GM13977 (cell line): ENCODE measurements at regions not wholly inside any gene's neighbourhood (a gene's known extent, or its start where the extent isn't known, plus 50 kb on each side); places are given as distances from the start of the nearest gene placed in this dataset.

Experiments
- DNase-seq: peaks from one replicate; pipeline ENCODE4 v3.0.0; 2012; ENCODE audit warnings: low spot score
- in situ Hi-C: fragments of 300-500 bp; cut with MboI; formaldehyde crosslinking; loops from one replicate; pipeline ENCODE4 v1.12.0; 2022; ENCODE audit warnings: low sequenced_read_pairs, low pct_unique_long_range_greater_than_20kb, mixed read lengths, inconsistent platforms; ENCODE audit not compliant: unreplicated experiment
- TF ChIP-seq, protein P1 (sequence below): IDR thresholded peaks from 2 replicates; pipeline ENCODE4 v1.5.1; 2012; ENCODE audit warnings: mild to moderate bottlenecking, control low read depth; ENCODE audit not compliant: insufficient read depth; ENCODE audit errors: extremely low read depth, missing control alignments

DNA sequence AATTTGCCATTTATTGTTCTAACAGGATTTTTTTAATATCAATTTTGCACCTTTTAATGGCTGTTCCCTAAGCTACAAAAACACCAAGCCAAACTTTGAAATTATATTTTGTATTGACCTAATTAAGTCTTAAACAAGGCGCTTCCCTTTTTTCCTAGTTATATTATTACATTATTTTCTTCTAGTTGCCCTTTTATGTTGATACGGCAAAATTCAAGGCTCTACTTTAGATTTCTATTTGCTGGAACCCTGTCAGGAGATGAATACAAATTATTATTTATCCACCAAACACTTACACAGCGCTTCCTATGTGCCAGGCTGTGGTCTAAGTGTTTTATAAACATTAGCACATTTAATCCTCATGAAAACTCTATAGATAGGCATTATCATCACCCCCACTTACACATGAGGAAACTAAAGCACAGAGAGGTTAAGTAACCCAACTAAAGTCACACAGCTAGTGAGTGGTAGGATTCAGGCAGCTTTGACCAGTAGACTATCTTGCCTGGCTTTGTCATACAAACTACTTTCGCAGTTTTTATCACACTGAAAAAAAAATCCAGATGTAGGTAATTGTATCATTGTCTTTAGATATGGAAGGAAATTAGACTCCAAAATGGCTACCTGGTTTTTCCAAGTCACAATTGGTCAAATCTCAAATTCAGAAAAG lies 456.5 kb downstream of the STK39 start:
- TF ChIP-seq, protein P1, sequence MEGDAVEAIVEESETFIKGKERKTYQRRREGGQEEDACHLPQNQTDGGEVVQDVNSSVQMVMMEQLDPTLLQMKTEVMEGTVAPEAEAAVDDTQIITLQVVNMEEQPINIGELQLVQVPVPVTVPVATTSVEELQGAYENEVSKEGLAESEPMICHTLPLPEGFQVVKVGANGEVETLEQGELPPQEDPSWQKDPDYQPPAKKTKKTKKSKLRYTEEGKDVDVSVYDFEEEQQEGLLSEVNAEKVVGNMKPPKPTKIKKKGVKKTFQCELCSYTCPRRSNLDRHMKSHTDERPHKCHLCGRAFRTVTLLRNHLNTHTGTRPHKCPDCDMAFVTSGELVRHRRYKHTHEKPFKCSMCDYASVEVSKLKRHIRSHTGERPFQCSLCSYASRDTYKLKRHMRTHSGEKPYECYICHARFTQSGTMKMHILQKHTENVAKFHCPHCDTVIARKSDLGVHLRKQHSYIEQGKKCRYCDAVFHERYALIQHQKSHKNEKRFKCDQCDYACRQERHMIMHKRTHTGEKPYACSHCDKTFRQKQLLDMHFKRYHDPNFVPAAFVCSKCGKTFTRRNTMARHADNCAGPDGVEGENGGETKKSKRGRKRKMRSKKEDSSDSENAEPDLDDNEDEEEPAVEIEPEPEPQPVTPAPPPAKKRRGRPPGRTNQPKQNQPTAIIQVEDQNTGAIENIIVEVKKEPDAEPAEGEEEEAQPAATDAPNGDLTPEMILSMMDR: no peak
- in situ Hi-C loops: no loop called here

DNA sequence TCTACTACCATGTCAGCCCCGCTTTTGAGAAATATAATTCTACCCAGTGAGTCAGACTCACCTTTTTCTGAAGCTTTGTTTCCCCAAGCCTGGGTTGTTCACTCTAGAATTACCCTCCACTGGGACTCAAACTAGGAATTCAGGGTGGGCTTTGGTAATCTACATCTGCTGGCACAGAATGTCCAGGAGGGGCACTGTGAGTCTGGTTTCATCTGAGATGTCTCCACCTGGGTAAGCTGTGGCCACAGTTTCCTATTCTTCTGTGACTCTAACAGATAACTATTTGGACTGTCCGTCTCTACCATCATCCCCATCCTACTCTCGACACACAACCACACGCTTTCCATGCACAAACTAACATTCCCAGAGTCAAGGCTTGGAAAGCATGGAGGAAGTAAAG lies 457.2 kb downstream of the STK39 start:
- in situ Hi-C loops: no loop called here
- no peak for DNase-seq

More for the DNA sequence above, 456.5 kb downstream of the STK39 start:
- no peak for DNase-seq

DNA sequence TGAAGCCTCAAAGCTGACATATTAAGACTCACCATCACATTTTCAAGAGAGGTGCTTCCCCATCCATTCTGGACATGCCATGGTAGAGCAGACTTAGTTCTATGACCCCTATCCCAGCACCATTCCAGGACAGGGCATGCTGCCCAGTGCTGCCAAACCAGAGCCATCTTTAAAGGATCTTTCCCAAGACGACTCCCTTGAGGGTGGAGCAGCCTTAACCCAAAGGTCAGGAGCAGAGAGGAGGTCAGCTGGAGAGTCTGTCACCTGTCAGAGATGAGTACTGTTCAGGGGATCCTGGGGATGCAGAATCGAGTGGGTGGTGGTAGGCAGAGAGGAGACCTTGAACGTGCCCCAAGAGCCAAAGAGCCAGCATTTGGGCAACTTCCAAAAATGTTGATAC lies 459.8 kb downstream of the STK39 start:
- TF ChIP-seq, protein P1: no peak
- no peak for DNase-seq
- in situ Hi-C loops: no loop called here

More for the DNA sequence above, 457.2 kb downstream of the STK39 start:
- TF ChIP-seq, protein P1: no peak

DNA sequence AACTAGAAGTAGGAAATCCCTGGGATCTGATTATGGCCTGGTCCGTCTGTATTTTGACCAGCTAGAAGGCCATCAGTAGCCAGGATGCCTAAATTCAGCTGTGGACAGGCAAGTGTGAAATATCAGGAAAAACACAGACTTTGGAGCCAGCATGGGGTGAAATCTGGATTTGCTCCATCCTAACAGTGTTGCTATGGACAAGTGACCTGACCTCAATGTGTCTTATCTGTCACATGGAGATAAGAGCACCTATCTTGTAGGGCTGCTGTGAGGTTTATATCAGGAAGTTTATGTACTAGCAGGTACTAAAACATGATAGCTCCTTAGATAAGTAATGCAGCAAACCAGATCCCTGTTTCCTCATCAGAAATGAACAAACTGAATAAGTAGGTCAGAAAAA lies 460.4 kb downstream of the STK39 start:
- in situ Hi-C loops: no loop called here
- DNase-seq: no peak
- TF ChIP-seq, protein P1: no peak

DNA sequence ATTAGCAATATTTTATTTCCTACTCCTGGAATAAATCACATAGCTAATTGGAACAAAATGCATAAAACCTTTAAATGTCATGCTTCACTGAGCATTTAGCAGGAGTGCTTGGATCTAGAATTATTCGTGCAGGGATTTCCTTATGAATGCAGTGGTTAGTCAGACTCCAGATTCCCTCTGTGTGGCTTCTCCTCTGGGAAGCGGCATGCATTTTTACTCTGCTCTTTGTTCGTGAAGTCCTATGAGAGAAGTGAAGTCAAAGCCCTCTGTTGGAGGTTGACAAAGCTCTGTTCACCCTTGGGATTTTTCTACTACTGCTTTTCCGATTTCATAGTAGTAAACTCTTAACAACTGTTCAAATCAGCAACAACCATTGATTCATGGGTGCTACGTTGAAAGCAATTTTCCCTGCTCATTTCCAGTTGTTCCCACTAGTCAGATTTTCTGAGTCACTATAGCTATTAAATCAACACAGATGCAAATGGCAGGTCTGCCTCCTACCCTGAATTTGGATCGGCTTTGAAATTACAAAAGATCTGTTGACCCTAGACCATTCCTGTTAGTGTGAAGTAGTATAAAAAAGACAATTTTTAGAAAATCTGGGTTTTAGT lies 461.7 kb downstream of the STK39 start:
- no peak for DNase-seq
- in situ Hi-C loops: no loop called here

DNA sequence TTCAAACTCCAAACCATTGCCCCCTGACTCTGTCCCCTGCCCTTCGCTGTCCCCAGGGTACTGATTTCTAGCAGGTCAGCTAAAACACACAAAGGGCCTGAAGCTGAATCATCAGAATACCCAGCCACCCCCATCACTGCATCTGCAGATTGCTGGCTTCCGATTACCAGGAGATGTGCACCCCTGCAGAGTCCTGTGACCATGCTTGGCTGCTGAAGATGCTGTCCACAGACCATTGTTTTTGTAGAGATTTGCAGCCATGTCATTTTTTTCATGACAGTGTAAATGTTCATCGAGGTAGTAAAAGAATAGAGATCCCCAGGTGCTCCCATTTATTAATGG lies 463.3 kb downstream of the STK39 start:
- in situ Hi-C loops: no loop called here
- TF ChIP-seq, protein P1: no peak
- DNase-seq: no peak

More for the DNA sequence above, 461.7 kb downstream of the STK39 start:
- TF ChIP-seq, protein P1: no peak
